ENCODE measurements at regions not wholly inside any gene's neighbourhood (a gene's known extent, or its start where the extent isn't known, plus 50 kb on each side); places are given as distances from the start of the nearest gene placed in this dataset.

DNA sequence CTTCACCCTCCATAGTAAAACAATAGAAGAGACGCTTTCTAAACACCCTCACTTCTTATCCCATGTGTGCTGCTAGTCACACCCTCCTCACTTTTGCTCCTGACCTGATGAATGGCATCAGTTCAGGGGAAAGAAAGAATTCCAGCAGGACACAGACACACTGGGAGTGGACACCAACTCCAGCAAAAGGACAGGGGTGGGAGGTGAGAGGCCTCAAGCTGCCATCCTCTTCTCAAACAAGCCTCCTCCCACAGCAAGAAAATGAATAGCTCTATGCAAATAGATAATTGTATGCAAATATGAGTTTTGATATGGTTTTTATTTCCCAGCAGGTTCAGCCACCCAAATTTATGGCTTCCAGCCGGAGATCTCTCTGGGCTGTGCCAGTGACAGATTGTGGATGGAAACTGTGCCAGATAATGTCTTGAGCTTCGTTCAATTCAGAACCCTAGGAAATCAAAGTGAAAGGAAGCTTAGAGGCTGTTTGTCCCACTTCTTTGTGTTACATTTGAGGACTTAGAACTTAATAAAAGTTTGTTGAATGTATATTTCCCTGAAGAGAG is 209.3 kb upstream of the PPP2R3A start:
- Histone ChIP-seq H3K9ac (ENCODE audit: low read depth, low read length, poor library complexity, severe bottlenecking) (no peak overlapping the region), H3K9me2 (replicated peaks; ENCODE audit: low read depth, low read length) (no peaks in the 10 kb centered on the region), H2AFZ (ENCODE audit: low read length) (no peak overlapping the region), H3K9me3 (ENCODE audit: insufficient read depth, low read depth, low read length) (no peaks in the 10 kb centered on the region), H3K36me3 (ENCODE audit: insufficient read depth, low read length) (no peaks in the 10 kb centered on the region), H4K20me1 (ENCODE audit: insufficient read depth, low read length, poor library complexity, severe bottlenecking) (no peaks in the 10 kb centered on the region), H3K4me3 (ENCODE audit: low read length, poor library complexity, severe bottlenecking) (no peak overlapping the region), H3K4me1 (ENCODE audit: insufficient read depth, low read length, poor library complexity, severe bottlenecking) (no peaks in the 10 kb centered on the region), H3K79me2 (ENCODE audit: insufficient read depth, low read length) (no peaks in the 10 kb centered on the region), H3K4me2 (ENCODE audit: low read depth, low read length, poor library complexity, severe bottlenecking) (no peak overlapping the region), H3F3A (ENCODE audit: low read depth) (no peaks in the 10 kb centered on the region), H3K27me3 (ENCODE audit: insufficient read depth, low read length, poor library complexity, severe bottlenecking) (no peaks in the 10 kb centered on the region)
- TF ChIP-seq EZH2phosphoT487 (IDR thresholded peaks at IDR 0.05; ENCODE audit: borderline replicate concordance) (no peak), CTCF (conservative IDR thresholded peaks at IDR 0.05; ENCODE audit: low read length) (no peak)

DNA sequence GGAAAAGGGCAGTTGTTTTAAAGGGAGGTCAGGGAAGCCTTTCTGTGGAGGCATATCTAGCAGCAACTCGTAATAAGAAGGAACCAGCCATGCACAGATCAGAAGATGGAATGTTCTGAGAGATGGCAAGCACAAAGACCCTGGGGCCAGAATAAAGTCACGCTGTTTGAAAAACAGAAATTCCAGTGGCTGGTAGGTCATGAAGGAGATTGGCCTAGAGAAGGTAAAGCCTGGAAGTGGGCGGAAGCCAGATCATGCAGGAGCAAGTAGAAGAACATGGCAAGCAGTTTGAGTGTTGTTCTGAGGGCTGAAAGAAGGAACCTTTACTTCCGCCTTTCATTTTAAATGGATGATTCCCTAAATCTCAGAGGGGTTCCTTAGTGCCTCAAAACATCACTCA is 208.1 kb upstream of the PPP2R3A start:
- H3K27me3 ChIP-seq (ENCODE audit: insufficient read depth, low read length, poor library complexity, severe bottlenecking) = no peaks in the 10 kb centered on the region
- H2AFZ ChIP-seq (ENCODE audit: low read length) = no peak overlapping the region

DNA sequence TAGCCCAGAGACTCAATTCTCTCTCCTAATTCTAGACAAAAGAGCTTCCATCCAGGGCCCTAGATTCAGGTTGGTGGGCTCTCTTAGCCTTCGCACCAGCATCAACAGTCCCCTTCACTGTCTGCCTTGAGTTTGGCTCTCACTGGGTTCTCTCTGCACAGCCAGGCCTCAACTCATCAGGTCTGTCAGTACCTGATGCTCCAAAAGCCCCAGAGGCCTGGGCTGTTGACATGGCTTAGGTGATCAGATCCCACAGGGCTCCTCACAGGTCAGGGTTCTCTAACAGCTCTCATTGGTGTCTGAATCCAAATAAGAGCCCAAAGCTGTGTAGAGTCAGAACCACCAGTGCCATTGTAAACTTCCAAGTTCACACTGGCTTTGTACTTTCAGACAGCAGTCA is 206.6 kb upstream of the PPP2R3A start:
- TF ChIP-seq EZH2phosphoT487 (IDR thresholded peaks at IDR 0.05; ENCODE audit: borderline replicate concordance) (no peak), CTCF (conservative IDR thresholded peaks at IDR 0.05; ENCODE audit: low read length) (no peak)
- H3K9me3 ChIP-seq (ENCODE audit: insufficient read depth, low read depth, low read length) = no peaks in the 10 kb centered on the region
- H3K79me2 ChIP-seq (ENCODE audit: insufficient read depth, low read length) = no peaks in the 10 kb centered on the region
- no peak overlapping the region for H3K4me2 ChIP-seq (ENCODE audit: low read depth, low read length, poor library complexity, severe bottlenecking)
- H3K9me2 ChIP-seq (replicated peaks; ENCODE audit: low read depth, low read length) = no peaks in the 10 kb centered on the region
- H3F3A ChIP-seq (ENCODE audit: low read depth) = no peaks in the 10 kb centered on the region
- H3K36me3 ChIP-seq (ENCODE audit: insufficient read depth, low read length) = no peaks in the 10 kb centered on the region
- no peaks in the 10 kb centered on the region for H3K27me3 ChIP-seq (ENCODE audit: insufficient read depth, low read length, poor library complexity, severe bottlenecking)
- no peak overlapping the region for H3K4me3 ChIP-seq (ENCODE audit: low read length, poor library complexity, severe bottlenecking)
- no peak overlapping the region for H3K9ac ChIP-seq (ENCODE audit: low read depth, low read length, poor library complexity, severe bottlenecking)
- no peaks in the 10 kb centered on the region for H3K4me1 ChIP-seq (ENCODE audit: insufficient read depth, low read length, poor library complexity, severe bottlenecking)
- no peaks in the 10 kb centered on the region for H4K20me1 ChIP-seq (ENCODE audit: insufficient read depth, low read length, poor library complexity, severe bottlenecking)
- H2AFZ ChIP-seq (ENCODE audit: low read length) = no peak overlapping the region

More for the DNA sequence above, 208.1 kb upstream of the PPP2R3A start:
- H3K9ac ChIP-seq (ENCODE audit: low read depth, low read length, poor library complexity, severe bottlenecking) = no peak overlapping the region
- no peak overlapping the region for H3K4me2 ChIP-seq (ENCODE audit: low read depth, low read length, poor library complexity, severe bottlenecking)
- no peaks in the 10 kb centered on the region for H3F3A ChIP-seq (ENCODE audit: low read depth)
- no peak overlapping the region for H3K4me3 ChIP-seq (ENCODE audit: low read length, poor library complexity, severe bottlenecking)
- no peaks in the 10 kb centered on the region for H3K36me3 ChIP-seq (ENCODE audit: insufficient read depth, low read length)
- H3K9me3 ChIP-seq (ENCODE audit: insufficient read depth, low read depth, low read length) = no peaks in the 10 kb centered on the region
- no peaks in the 10 kb centered on the region for H3K9me2 ChIP-seq (replicated peaks; ENCODE audit: low read depth, low read length)
- no peak for TF ChIP-seq EZH2phosphoT487 (IDR thresholded peaks at IDR 0.05; ENCODE audit: borderline replicate concordance)
- TF ChIP-seq CTCF (conservative IDR thresholded peaks at IDR 0.05; ENCODE audit: low read length) = no peak
- no peaks in the 10 kb centered on the region for H4K20me1 ChIP-seq (ENCODE audit: insufficient read depth, low read length, poor library complexity, severe bottlenecking)
- no peaks in the 10 kb centered on the region for H3K79me2 ChIP-seq (ENCODE audit: insufficient read depth, low read length)
- no peaks in the 10 kb centered on the region for H3K4me1 ChIP-seq (ENCODE audit: insufficient read depth, low read length, poor library complexity, severe bottlenecking)

Measured in Loucy (cell line).